ENCODE measurements at regions not wholly inside any gene's neighbourhood (a gene's known extent, or its start where the extent isn't known, plus 50 kb on each side); places are given as distances from the start of the nearest gene placed in this dataset.

DNA sequence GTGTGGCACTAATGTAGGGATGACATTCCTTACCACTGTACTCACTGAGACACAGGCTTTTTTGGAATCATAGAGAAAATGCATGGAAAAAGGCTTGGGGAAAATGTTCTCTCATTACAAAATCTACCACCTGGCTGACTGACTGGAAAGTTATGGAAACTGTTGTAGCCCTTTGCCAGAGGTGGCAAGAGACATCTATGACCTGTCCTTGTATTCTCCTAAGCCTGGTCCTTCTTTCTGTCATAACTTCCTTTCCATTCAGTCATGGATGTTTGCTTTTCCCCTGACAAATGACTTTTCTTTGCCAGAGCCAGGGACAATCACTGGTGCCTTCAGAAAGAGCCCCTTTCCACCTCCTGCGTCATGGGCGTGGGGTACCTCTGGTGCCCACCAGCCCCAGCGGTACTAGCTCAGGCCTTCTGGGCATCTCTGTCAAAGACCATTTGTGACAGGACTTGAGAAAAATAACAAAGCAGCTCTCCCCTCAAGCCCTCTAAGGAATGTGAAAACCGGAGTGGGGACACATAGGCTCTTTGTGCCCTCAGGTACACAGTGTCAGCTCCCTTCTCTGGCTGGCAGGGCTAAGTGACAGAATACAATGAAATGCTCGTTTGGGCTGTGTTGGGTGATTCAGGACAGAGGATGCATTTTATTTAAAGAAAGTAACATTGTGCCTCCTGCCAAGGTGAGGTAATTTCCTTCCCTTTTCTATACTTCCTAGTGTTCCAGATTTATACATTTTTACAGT, 381.1 kb upstream of the RASGRP1 start:
- TF ChIP-seq NRF1 (IDR thresholded peaks at IDR 0.05; ENCODE audit: low read depth, low read length) (no peak), EP300 (IDR thresholded peaks at IDR 0.05; ENCODE audit: borderline replicate concordance in 1 of 2, low read depth in 1 of 2, low read length in 1 of 2) (no peak), TAF1 (IDR thresholded peaks at IDR 0.05; ENCODE audit: borderline replicate concordance, low read depth, low read length) (no peak), NFIC (IDR thresholded peaks at IDR 0.05; ENCODE audit: borderline replicate concordance) (no peak), MXI1 (IDR thresholded peaks at IDR 0.05; ENCODE audit: low read depth, low read length) (no peak)
- TF ChIP-seq, protein P1, sequence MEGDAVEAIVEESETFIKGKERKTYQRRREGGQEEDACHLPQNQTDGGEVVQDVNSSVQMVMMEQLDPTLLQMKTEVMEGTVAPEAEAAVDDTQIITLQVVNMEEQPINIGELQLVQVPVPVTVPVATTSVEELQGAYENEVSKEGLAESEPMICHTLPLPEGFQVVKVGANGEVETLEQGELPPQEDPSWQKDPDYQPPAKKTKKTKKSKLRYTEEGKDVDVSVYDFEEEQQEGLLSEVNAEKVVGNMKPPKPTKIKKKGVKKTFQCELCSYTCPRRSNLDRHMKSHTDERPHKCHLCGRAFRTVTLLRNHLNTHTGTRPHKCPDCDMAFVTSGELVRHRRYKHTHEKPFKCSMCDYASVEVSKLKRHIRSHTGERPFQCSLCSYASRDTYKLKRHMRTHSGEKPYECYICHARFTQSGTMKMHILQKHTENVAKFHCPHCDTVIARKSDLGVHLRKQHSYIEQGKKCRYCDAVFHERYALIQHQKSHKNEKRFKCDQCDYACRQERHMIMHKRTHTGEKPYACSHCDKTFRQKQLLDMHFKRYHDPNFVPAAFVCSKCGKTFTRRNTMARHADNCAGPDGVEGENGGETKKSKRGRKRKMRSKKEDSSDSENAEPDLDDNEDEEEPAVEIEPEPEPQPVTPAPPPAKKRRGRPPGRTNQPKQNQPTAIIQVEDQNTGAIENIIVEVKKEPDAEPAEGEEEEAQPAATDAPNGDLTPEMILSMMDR (IDR thresholded peaks at IDR 0.05): no peak

Data from SK-N-SH (cell line).